H9 (cell line): ENCODE measurements at regions not wholly inside any gene's neighbourhood (a gene's known extent, or its start where the extent isn't known, plus 50 kb on each side); places are given as distances from the start of the nearest gene placed in this dataset.

ENCODE experiments used
- DNase-seq: peaks from one replicate; pipeline ENCODE4 v3.0.0-alpha.2; 2017
- H2AFZ ChIP-seq: one replicate; pipeline ENCODE4 v1.6.1; 2013; ENCODE audit warnings: mild to moderate bottlenecking, low read length, control low read depth, moderate library complexity
- H2AK5ac ChIP-seq: 2 replicates; pipeline ENCODE4 v1.6.1; 2013; ENCODE audit warnings: low read length, control low read depth, mixed read lengths; ENCODE audit not compliant: insufficient read length
- H2BK120ac ChIP-seq: one replicate; pipeline ENCODE4 v1.6.1; 2013; ENCODE audit warnings: low read depth, mild to moderate bottlenecking, low read length, control low read depth, inconsistent platforms; ENCODE audit not compliant: poor library complexity, severe bottlenecking
- H2BK12ac ChIP-seq: 2 replicates; pipeline ENCODE4 v1.6.1; 2013; ENCODE audit warnings: low read length, control low read depth, mixed read lengths, low read depth; ENCODE audit not compliant: insufficient read length
- H2BK15ac ChIP-seq: 2 replicates; pipeline ENCODE4 v1.6.1; 2013; ENCODE audit warnings: low read depth, low read length, control low read depth
- H2BK20ac ChIP-seq: one replicate; pipeline ENCODE4 v1.6.1; 2013; ENCODE audit warnings: low read depth, mild to moderate bottlenecking, low read length, control low read depth, inconsistent platforms; ENCODE audit not compliant: poor library complexity, severe bottlenecking
- H2BK5ac ChIP-seq: 2 replicates; pipeline ENCODE4 v1.6.1; 2013; ENCODE audit warnings: low read length, control low read depth, mixed read lengths; ENCODE audit not compliant: insufficient read length
- H3K14ac ChIP-seq: 2 replicates; pipeline ENCODE4 v1.6.1; 2013; ENCODE audit warnings: low read length, control low read depth; ENCODE audit not compliant: insufficient read depth
- H3K18ac ChIP-seq: 2 replicates; pipeline ENCODE4 v1.6.1; 2013; ENCODE audit warnings: low read depth, mild to moderate bottlenecking, mixed read lengths, low read length, control low read depth; ENCODE audit not compliant: insufficient read length
- H3K23ac ChIP-seq: 2 replicates; pipeline ENCODE4 v1.6.1; 2013; ENCODE audit warnings: low read length, control low read depth, mixed read lengths, low read depth; ENCODE audit not compliant: insufficient read length
- H3K23me2 ChIP-seq: 2 replicates; pipeline ENCODE4 v1.6.1; 2013; ENCODE audit warnings: low read depth, mild to moderate bottlenecking, mixed read lengths, low read length, control low read depth; ENCODE audit not compliant: insufficient read length, poor library complexity, severe bottlenecking
- H3K27ac ChIP-seq: 2 replicates; pipeline ENCODE4 v1.5.1; 2013; ENCODE audit warnings: low read length, control low read depth, mixed read lengths, low read depth; ENCODE audit not compliant: insufficient read length
- H3K27me3 ChIP-seq: 2 replicates; pipeline ENCODE4 v1.6.1; 2013; ENCODE audit warnings: low read length, control low read depth, inconsistent platforms; ENCODE audit not compliant: insufficient read depth
- H3K4ac ChIP-seq: 2 replicates; pipeline ENCODE4 v1.6.1; 2013; ENCODE audit warnings: low read depth, mild to moderate bottlenecking, control low read depth, inconsistent platforms, low read length, moderate library complexity
- H3K4me1 ChIP-seq: 2 replicates; pipeline ENCODE4 v1.6.1; 2013; ENCODE audit warnings: low read length, control low read depth, inconsistent platforms; ENCODE audit not compliant: insufficient read depth
- H3K4me2 ChIP-seq: 2 replicates; pipeline ENCODE4 v1.6.1; 2013; ENCODE audit warnings: low read length, control low read depth, mixed read lengths; ENCODE audit not compliant: insufficient read length, insufficient read depth
- H3K56ac ChIP-seq: 2 replicates; pipeline ENCODE4 v1.6.1; 2013; ENCODE audit warnings: low read depth, mild to moderate bottlenecking, mixed read lengths, low read length, control low read depth; ENCODE audit not compliant: insufficient read length
- H3K79me1 ChIP-seq: 2 replicates; pipeline ENCODE4 v1.6.1; 2013; ENCODE audit warnings: low read depth, mild to moderate bottlenecking, moderate library complexity, low read length, control low read depth, inconsistent platforms; ENCODE audit not compliant: insufficient read depth, poor library complexity, severe bottlenecking
- H3K79me2 ChIP-seq: 2 replicates; pipeline ENCODE4 v1.6.1; 2013; ENCODE audit warnings: low read length, control low read depth, inconsistent platforms; ENCODE audit not compliant: insufficient read depth
- H3K9ac ChIP-seq: 2 replicates; pipeline ENCODE4 v1.6.1; 2013; ENCODE audit warnings: low read length, control low read depth, mixed read lengths; ENCODE audit not compliant: insufficient read length; ENCODE audit errors: extremely low read depth
- H3K9me3 ChIP-seq: one replicate; pipeline ENCODE4 v1.6.1; 2013; ENCODE audit warnings: low read depth, low read length, inconsistent platforms; ENCODE audit not compliant: control insufficient read depth
- H3T11ph ChIP-seq: one replicate; pipeline ENCODE4 v1.6.1; 2013; ENCODE audit warnings: mild to moderate bottlenecking, low read length, control low read depth, inconsistent platforms
- H4K20me1 ChIP-seq: one replicate; pipeline ENCODE4 v1.6.1; 2013; ENCODE audit not compliant: control insufficient read depth, insufficient read length, insufficient read depth
- H4K5ac ChIP-seq: 2 replicates; pipeline ENCODE4 v1.6.1; 2013; ENCODE audit warnings: low read depth, mild to moderate bottlenecking, mixed read lengths, low read length, control low read depth; ENCODE audit not compliant: insufficient read length
- H4K8ac ChIP-seq: replicated peaks from 2 replicates; pipeline ENCODE4 v1.6.1; 2013; ENCODE audit warnings: low read length, control low read depth, mixed read lengths, low read depth; ENCODE audit not compliant: insufficient read length
- H4K91ac ChIP-seq: 2 replicates; pipeline ENCODE4 v1.6.1; 2013; ENCODE audit warnings: low read depth, mild to moderate bottlenecking, moderate library complexity, mixed read lengths, low read length, control low read depth; ENCODE audit not compliant: insufficient read length
- H3K27ac Mint-ChIP-seq, 3 experiments: 2 replicates in 2 of 3; 3 replicates in 1 of 3; pipeline ENCODE4 v1.8.0; 2020 to 2021; ENCODE audit warnings: mixed read lengths in 3 of 3, mild to moderate bottlenecking in 1 of 3, moderate library complexity in 1 of 3
- H3K27me3 Mint-ChIP-seq: 2 replicates; pipeline ENCODE4 v1.8.0; 2021; ENCODE audit warnings: low read depth, mild to moderate bottlenecking, moderate library complexity, mixed read lengths
- H3K36me3 Mint-ChIP-seq, 3 experiments: 2 replicates in 2 of 3; 3 replicates in 1 of 3; pipeline ENCODE4 v1.8.0; 2020 to 2021; ENCODE audit warnings: low read depth in 3 of 3, mixed read lengths in 3 of 3; ENCODE audit not compliant: insufficient read depth in 1 of 3
- H3K4me1 Mint-ChIP-seq, 2 experiments: 2 replicates each; pipeline ENCODE4 v1.8.0; 2020; ENCODE audit warnings: mixed read lengths in 2 of 2
- H3K4me3 Mint-ChIP-seq, 2 experiments: 2 replicates in 1 of 2; 3 replicates in 1 of 2; pipeline ENCODE4 v1.8.0; 2020 to 2021; ENCODE audit warnings: mild to moderate bottlenecking in 2 of 2, mixed read lengths in 2 of 2, moderate library complexity in 1 of 2
- H3K9me3 Mint-ChIP-seq, 2 experiments: 2 replicates in 1 of 2; 3 replicates in 1 of 2; pipeline ENCODE4 v1.8.0; 2020; ENCODE audit warnings: mild to moderate bottlenecking in 2 of 2, mixed read lengths in 2 of 2, moderate library complexity in 1 of 2
- CTCF ChIP-seq: fragments of 200-600 bp; sonication (generic); conservative IDR thresholded peaks from 3 replicates; pipeline ENCODE4 v1.8.0; 2021; ENCODE audit warnings: antibody characterized with exemption, mild to moderate bottlenecking

- H2BK15ac ChIP-seq: no peak overlapping the region
- H3K23me2 ChIP-seq: no peaks in the 10 kb centered on the region
- TF ChIP-seq CTCF: no peak
- no peak overlapping the region for H2AFZ ChIP-seq
- H3K14ac ChIP-seq: no peak overlapping the region
- no peak overlapping the region for H4K91ac ChIP-seq
- peaks cover 4 to 7% of the 10 kb centered on the region in 2 experiments for H3K4me1 Mint-ChIP-seq
- H3K27me3 Mint-ChIP-seq: no peaks in the 10 kb centered on the region; the same call in 1 of the 2 replicates
- no peak overlapping the region for H2BK12ac ChIP-seq
- no peak for DNase-seq
- no peak overlapping the region for H2BK5ac ChIP-seq
- no peak overlapping the region for H3K18ac ChIP-seq
- no peak overlapping the region for H3T11ph ChIP-seq
- no peak overlapping the region for H4K5ac ChIP-seq
- no peaks in the 10 kb centered on the region for H3K79me2 ChIP-seq
- H4K20me1 ChIP-seq: no peaks in the 10 kb centered on the region
- H3K9me3 Mint-ChIP-seq: peaks cover 8% of the 10 kb centered on the region in 2 experiments
- H3K4me2 ChIP-seq: no peak overlapping the region
- H3K56ac ChIP-seq: no peak overlapping the region
- H3K36me3 Mint-ChIP-seq: peaks cover 5 to 8% (median 6%) of the 10 kb centered on the region in 3 experiments; a peak in 6 of 7 replicates
- H2BK20ac ChIP-seq: no peak overlapping the region
- no peak overlapping the region for H2BK120ac ChIP-seq
- no peak overlapping the region for H2AK5ac ChIP-seq
- no peaks in the 10 kb centered on the region for H3K4me1 ChIP-seq
- no peaks in the 10 kb centered on the region for H3K9me3 ChIP-seq
- H3K4ac ChIP-seq: no peak overlapping the region
- H3K27ac Mint-ChIP-seq: no peak overlapping the region
- no peak overlapping the region for H3K23ac ChIP-seq
- no peaks in the 10 kb centered on the region for H3K79me1 ChIP-seq
- H3K9ac ChIP-seq: no peak overlapping the region
- H3K4me3 Mint-ChIP-seq: no peak overlapping the region
- H4K8ac ChIP-seq: no peak overlapping the region
- H3K27ac ChIP-seq: no peak overlapping the region
- no peaks in the 10 kb centered on the region for H3K27me3 ChIP-seq
Observed at GRCh38 chr1:186518395-186518794, 57.5 kb upstream of the PDC start.
